Uterus (tissue), 2 donors: ENCODE measurements at regions not wholly inside any gene's neighbourhood (a gene's known extent, or its start where the extent isn't known, plus 50 kb on each side); places are given as distances from the start of the nearest gene placed in this dataset.

Source experiments
- POLR2A ChIP-seq, 2 donors: fragments of 450-650 bp; IDR thresholded peaks; one replicate each; pipeline ENCODE4 v1.6.1; 2016; ENCODE audit warnings: antibody characterized with exemption in 2 of 2, mild to moderate bottlenecking in 1 of 2, moderate library complexity in 1 of 2
- TF ChIP-seq, protein P1 (sequence below), 4 experiments: fragments of 200-600 bp in 2 of 4; fragments of 450-650 bp in 2 of 4; sonication (generic) in 2 of 4; IDR thresholded peaks; one replicate each; pipeline ENCODE4 v1.5.1; 2016 to 2019; ENCODE audit warnings: antibody characterized with exemption in 4 of 4, mild to moderate bottlenecking in 2 of 4, moderate library complexity in 1 of 4

DNA sequence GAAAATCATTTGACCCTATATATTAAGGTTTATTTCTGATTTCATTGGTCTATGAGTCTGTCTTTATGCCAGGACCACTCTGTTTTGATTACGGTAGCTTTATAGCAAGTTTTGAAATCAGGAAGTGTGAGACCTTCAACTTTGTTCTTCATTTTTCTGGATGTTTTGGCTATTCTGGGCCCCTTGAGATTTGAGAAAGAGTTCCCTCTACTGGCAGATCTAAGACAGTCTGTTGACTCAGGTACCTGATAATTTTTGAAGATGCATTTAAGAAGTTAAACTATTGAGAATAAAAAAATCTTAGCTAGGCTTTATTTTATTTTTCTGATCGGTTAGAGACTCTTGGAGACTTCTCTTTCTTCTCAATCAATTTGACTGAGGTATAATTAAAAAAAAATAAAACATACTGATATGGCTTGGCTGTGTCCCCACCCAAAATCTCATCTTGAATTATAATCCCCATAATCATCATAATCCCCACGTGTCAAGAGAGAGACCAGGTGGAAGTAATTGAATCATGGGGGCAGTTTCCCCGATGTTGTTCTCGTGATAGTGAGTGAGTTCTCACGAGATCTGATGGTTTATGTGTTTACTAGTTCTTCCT, 209.2 kb downstream of the SNX10 start:
- TF ChIP-seq, protein P1, sequence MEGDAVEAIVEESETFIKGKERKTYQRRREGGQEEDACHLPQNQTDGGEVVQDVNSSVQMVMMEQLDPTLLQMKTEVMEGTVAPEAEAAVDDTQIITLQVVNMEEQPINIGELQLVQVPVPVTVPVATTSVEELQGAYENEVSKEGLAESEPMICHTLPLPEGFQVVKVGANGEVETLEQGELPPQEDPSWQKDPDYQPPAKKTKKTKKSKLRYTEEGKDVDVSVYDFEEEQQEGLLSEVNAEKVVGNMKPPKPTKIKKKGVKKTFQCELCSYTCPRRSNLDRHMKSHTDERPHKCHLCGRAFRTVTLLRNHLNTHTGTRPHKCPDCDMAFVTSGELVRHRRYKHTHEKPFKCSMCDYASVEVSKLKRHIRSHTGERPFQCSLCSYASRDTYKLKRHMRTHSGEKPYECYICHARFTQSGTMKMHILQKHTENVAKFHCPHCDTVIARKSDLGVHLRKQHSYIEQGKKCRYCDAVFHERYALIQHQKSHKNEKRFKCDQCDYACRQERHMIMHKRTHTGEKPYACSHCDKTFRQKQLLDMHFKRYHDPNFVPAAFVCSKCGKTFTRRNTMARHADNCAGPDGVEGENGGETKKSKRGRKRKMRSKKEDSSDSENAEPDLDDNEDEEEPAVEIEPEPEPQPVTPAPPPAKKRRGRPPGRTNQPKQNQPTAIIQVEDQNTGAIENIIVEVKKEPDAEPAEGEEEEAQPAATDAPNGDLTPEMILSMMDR (IDR thresholded peaks at IDR 0.05), result peak; percentile 32 to 57 (median 38)
- TF ChIP-seq POLR2A (IDR thresholded peaks at IDR 0.05), result no peak
